ENCODE measurements at regions not wholly inside any gene's neighbourhood (a gene's known extent, or its start where the extent isn't known, plus 50 kb on each side); places are given as distances from the start of the nearest gene placed in this dataset.

- TF ChIP-seq HDAC6 (IDR thresholded peaks at IDR 0.05; ENCODE audit: low read depth, low read length) (no peak), POLR2A (IDR thresholded peaks at IDR 0.05; ENCODE audit: control extremely low read depth in 1 of 2, low read depth in 2 of 2, low read length in 2 of 2) (no peak), RFX5 (IDR thresholded peaks at IDR 0.05; ENCODE audit: borderline replicate concordance, low read depth, low read length) (no peak)
Observed at GRCh38 chr11:80122211-80122610, 681.4 kb upstream of the TENM4 start.

All from H1 (cell line).